OCI-LY3 (cell line): ENCODE measurements at regions not wholly inside any gene's neighbourhood (a gene's known extent, or its start where the extent isn't known, plus 50 kb on each side); places are given as distances from the start of the nearest gene placed in this dataset.

ENCODE experiments used
- H2AFZ ChIP-seq: fragments of 200-600, 300-600 bp; shearing (Covaris generic); 2 replicates; pipeline ENCODE4 v1.6.0; 2014; ENCODE audit warnings: antibody characterized with exemption, low read depth, low read length
- H3K27ac ChIP-seq: fragments of 200-600, 300-600 bp; sonication (generic); 2 replicates; pipeline ENCODE4 v1.5.1; 2014; ENCODE audit warnings: mild to moderate bottlenecking, low read length, moderate library complexity, mixed read lengths
- H3K27me3 ChIP-seq: fragments of 200-600, 300-600 bp; sonication (generic); 2 replicates; pipeline ENCODE4 v1.6.1; 2014; ENCODE audit warnings: low read depth, low read length, mixed read lengths
- H3K36me3 ChIP-seq: fragments of 200-600, 300-600 bp; sonication (generic); replicated peaks from 2 replicates; pipeline ENCODE3; 2014; ENCODE audit warnings: low read depth, low read length, mixed read lengths
- H3K4me1 ChIP-seq: fragments of 300-600, 200-600 bp; sonication (generic); 2 replicates; pipeline ENCODE4 v1.6.1; 2014; ENCODE audit warnings: low read length, mixed read lengths
- H3K4me2 ChIP-seq: fragments of 200-600, 300-600 bp; sonication (generic); 2 replicates; pipeline ENCODE4 v1.6.1; 2014; ENCODE audit warnings: low read length, mixed read lengths
- H3K4me3 ChIP-seq: fragments of 300-600, 200-600 bp; sonication (generic); 2 replicates; pipeline ENCODE4 v1.5.1; 2014; ENCODE audit warnings: antibody characterized with exemption, mild to moderate bottlenecking, low read length, moderate library complexity
- H3K79me2 ChIP-seq: fragments of 300-600, 200-600 bp; shearing (Covaris generic); 2 replicates; pipeline ENCODE4 v1.6.1; 2014; ENCODE audit warnings: mild to moderate bottlenecking, low read length, mixed read lengths
- H3K9ac ChIP-seq: fragments of 300-600, 200-600 bp; shearing (Covaris generic); 2 replicates; pipeline ENCODE4 v1.6.0; 2014; ENCODE audit warnings: mild to moderate bottlenecking, low read length, moderate library complexity
- H3K9me3 ChIP-seq: fragments of 200-600, 300-600 bp; shearing (Covaris generic); 2 replicates; pipeline ENCODE4 v1.6.1; 2014; ENCODE audit warnings: low read length, mixed read lengths; ENCODE audit not compliant: insufficient read depth
- H4K20me1 ChIP-seq: fragments of 200-600, 300-600 bp; sonication (generic); 2 replicates; pipeline ENCODE4 v1.6.1; 2016; ENCODE audit warnings: low read length, mixed read lengths; ENCODE audit not compliant: insufficient read depth
- EZH2phosphoT487 ChIP-seq: fragments of 200-600 bp; shearing (Covaris generic); IDR thresholded peaks from 2 replicates; pipeline ENCODE4 v1.6.1; 2018; ENCODE audit warnings: antibody characterized with exemption, mixed run types, low read depth
- TF ChIP-seq, protein P1 (sequence below): fragments of 200-600, 300-600 bp; sonication (generic); IDR thresholded peaks from 2 replicates; pipeline ENCODE4 v1.5.1; 2014; ENCODE audit warnings: antibody characterized with exemption, low read length, low read depth

DNA sequence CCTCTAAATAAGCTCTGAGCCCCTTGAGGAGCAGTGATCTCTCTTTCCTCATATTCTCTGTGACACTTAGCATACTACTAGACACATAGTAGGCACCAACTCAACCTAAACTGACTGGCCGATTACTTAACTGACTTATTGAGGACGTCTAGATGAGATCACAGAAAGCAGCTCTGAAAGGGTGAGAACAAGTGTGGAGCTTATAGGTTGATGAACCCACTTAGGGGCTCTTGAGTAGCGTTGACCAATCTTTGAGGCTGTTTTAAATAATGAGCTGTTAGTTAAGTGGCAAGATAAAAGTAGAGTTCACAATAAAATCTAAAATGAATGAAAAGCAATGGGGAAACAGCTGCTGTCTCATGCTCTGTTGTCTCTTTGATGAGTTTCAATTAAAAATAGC, 124.7 kb upstream of the TNPO1 start:
- Histone ChIP-seq H3K9me3 (no peaks in the 10 kb centered on the region), H3K27ac (no peak overlapping the region), H3K4me2 (no peak overlapping the region), H3K27me3 (peaks cover 17% of the 10 kb centered on the region), H3K4me3 (no peak overlapping the region), H3K9ac (no peak overlapping the region), H3K4me1 (no peaks in the 10 kb centered on the region), H4K20me1 (no peaks in the 10 kb centered on the region), H3K36me3 (no peaks in the 10 kb centered on the region), H2AFZ (no peak overlapping the region), H3K79me2 (no peaks in the 10 kb centered on the region)
- TF ChIP-seq, protein P1, sequence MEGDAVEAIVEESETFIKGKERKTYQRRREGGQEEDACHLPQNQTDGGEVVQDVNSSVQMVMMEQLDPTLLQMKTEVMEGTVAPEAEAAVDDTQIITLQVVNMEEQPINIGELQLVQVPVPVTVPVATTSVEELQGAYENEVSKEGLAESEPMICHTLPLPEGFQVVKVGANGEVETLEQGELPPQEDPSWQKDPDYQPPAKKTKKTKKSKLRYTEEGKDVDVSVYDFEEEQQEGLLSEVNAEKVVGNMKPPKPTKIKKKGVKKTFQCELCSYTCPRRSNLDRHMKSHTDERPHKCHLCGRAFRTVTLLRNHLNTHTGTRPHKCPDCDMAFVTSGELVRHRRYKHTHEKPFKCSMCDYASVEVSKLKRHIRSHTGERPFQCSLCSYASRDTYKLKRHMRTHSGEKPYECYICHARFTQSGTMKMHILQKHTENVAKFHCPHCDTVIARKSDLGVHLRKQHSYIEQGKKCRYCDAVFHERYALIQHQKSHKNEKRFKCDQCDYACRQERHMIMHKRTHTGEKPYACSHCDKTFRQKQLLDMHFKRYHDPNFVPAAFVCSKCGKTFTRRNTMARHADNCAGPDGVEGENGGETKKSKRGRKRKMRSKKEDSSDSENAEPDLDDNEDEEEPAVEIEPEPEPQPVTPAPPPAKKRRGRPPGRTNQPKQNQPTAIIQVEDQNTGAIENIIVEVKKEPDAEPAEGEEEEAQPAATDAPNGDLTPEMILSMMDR = no peak
- no peak for TF ChIP-seq EZH2phosphoT487

DNA sequence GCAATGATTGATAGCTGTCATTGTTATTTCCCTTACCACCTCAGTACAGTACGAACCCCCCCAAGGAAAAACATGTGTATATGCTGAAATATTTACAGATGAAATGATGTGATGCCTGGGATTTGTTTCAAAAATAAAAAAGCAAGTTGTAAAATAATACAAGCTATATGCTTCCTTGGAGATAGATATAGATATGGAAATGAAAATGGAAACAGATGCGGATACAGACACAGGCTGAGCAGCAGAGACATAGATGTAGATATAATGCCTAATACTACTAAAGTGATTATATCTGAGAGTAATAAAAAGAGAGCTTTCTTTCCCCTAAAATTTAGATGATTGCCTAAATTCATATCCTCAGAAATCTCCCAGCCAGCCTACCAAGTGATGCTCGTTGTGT, 127.5 kb upstream of the TNPO1 start:
- TF ChIP-seq, protein P1 = no peak
- H3K9ac ChIP-seq = no peak overlapping the region
- H3K9me3 ChIP-seq = no peaks in the 10 kb centered on the region
- no peaks in the 10 kb centered on the region for H3K36me3 ChIP-seq
- H3K4me1 ChIP-seq = no peaks in the 10 kb centered on the region
- no peaks in the 10 kb centered on the region for H4K20me1 ChIP-seq
- no peaks in the 10 kb centered on the region for H3K79me2 ChIP-seq
- H3K27me3 ChIP-seq = peaks cover 13% of the 10 kb centered on the region
- no peak overlapping the region for H2AFZ ChIP-seq
- H3K27ac ChIP-seq = no peak overlapping the region
- no peak overlapping the region for H3K4me2 ChIP-seq
- H3K4me3 ChIP-seq = no peak overlapping the region

DNA sequence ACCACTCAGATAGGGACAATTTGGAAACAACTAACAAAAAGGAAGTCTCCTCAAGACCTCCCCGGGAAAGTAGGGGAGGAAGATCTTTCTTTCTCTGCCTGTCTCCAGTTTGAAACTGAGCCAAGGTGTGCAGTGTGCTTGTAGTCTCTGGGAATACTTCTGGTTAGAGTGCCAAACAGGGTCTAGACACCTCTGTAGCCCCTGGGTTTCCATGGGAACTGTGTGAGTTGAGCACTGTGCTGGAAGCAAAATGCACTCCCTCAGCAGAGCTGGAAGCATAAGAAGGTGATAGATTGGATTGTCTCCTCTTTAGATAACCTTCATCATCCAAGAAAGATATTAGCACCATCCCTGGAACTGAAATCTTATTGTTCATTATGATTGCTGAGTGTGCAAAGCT, 129.2 kb upstream of the TNPO1 start:
- no peaks in the 10 kb centered on the region for H3K27me3 ChIP-seq

DNA sequence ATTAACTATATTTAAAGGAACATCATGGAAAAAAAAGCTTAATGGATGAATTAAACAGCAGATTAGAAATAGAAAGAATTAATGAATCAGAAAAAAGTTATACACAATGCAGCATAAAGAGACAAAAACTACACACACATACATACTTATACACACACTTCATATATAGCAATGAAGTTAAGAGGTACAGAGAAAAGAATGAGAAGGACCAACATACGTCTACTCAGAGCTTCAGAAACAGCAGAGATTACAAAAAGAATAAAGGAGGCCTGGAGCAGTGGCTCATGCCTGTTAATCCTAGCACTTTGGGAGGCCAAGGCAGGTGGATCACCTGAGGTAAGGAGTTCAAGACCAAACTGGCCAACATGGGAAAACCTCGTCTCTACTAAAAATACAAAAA, 133.9 kb upstream of the TNPO1 start:
- Histone ChIP-seq H3K27ac (no peak overlapping the region), H3K36me3 (no peaks in the 10 kb centered on the region), H3K4me2 (no peak overlapping the region), H3K79me2 (no peaks in the 10 kb centered on the region), H3K9me3 (no peaks in the 10 kb centered on the region), H3K9ac (no peak overlapping the region), H4K20me1 (no peaks in the 10 kb centered on the region), H3K4me1 (no peaks in the 10 kb centered on the region), H3K4me3 (no peak overlapping the region), H2AFZ (no peak overlapping the region), H3K27me3 (no peaks in the 10 kb centered on the region)
- TF ChIP-seq, protein P1 = no peak
- TF ChIP-seq EZH2phosphoT487 = no peak

More for the DNA sequence above, 129.2 kb upstream of the TNPO1 start:
- H3K4me2 ChIP-seq = no peak overlapping the region
- no peaks in the 10 kb centered on the region for H3K79me2 ChIP-seq
- no peak overlapping the region for H3K4me3 ChIP-seq
- H2AFZ ChIP-seq = no peak overlapping the region
- H3K9ac ChIP-seq = no peak overlapping the region
- H3K4me1 ChIP-seq = no peaks in the 10 kb centered on the region
- no peaks in the 10 kb centered on the region for H3K9me3 ChIP-seq
- no peaks in the 10 kb centered on the region for H4K20me1 ChIP-seq
- TF ChIP-seq, protein P1 = no peak
- TF ChIP-seq EZH2phosphoT487 = no peak
- H3K27ac ChIP-seq = no peak overlapping the region
- no peaks in the 10 kb centered on the region for H3K36me3 ChIP-seq
